T1000 (cell line): ENCODE measurements at regions not wholly inside any gene's neighbourhood (a gene's known extent, or its start where the extent isn't known, plus 50 kb on each side); places are given as distances from the start of the nearest gene placed in this dataset.

Experiments
- DNase-seq: peaks from one replicate; lab custom pipeline; 2025; ENCODE audit warnings: mixed read lengths; lab: John Stamatoyannopoulos, UW

- DNase-seq, result no peak
These were observed 286.3 kb downstream of the CDH26 start for GRCh38 chr20:60244373-60245146.

- DNase-seq, result no peak
These were observed 288.5 kb downstream of the CDH26 start for GRCh38 chr20:60246751-60247150.

GRCh38 chr20:60249436-60249835 lies 291.2 kb downstream of the CDH26 start:
- peak; percentile 28 for DNase-seq

- DNase-seq, result no peak
These were observed 292.0 kb downstream of the CDH26 start for GRCh38 chr20:60250251-60250650.

GRCh38 chr20:60252866-60253265 lies 294.6 kb downstream of the CDH26 start:
- no peak for DNase-seq

GRCh38 chr20:60253471-60253870 lies 295.2 kb downstream of the CDH26 start:
- no peak for DNase-seq

GRCh38 chr20:60254901-60255411 lies 296.7 kb downstream of the CDH26 start:
- no peak for DNase-seq

- DNase-seq, result no peak
These were observed 297.2 kb downstream of the CDH26 start for GRCh38 chr20:60255415-60255814.

- DNase-seq, result no peak
These were observed 297.6 kb downstream of the CDH26 start for GRCh38 chr20:60255866-60256265.

GRCh38 chr20:60256811-60257210 lies 298.6 kb downstream of the CDH26 start:
- DNase-seq, result no peak

- no peak for DNase-seq
These were observed 299.4 kb downstream of the CDH26 start for GRCh38 chr20:60257671-60258070.

GRCh38 chr20:60258255-60258863 lies 300.1 kb downstream of the CDH26 start:
- no peak for DNase-seq

- DNase-seq, result no peak
These were observed 303.1 kb downstream of the CDH26 start for GRCh38 chr20:60261333-60261732.

GRCh38 chr20:60262967-60263603 lies 304.9 kb downstream of the CDH26 start:
- DNase-seq, result no peak

GRCh38 chr20:60263725-60264709 lies 305.8 kb downstream of the CDH26 start:
- DNase-seq, result no peak

- no peak for DNase-seq
These were observed 308.1 kb downstream of the CDH26 start for GRCh38 chr20:60266177-60266823.

- DNase-seq, result no peak
These were observed 310.3 kb downstream of the CDH26 start for GRCh38 chr20:60268491-60268890.

- no peak for DNase-seq
These were observed 311.4 kb downstream of the CDH26 start for GRCh38 chr20:60269573-60270162.

- no peak for DNase-seq
These were observed 312.1 kb downstream of the CDH26 start for GRCh38 chr20:60270341-60270740.

GRCh38 chr20:60271597-60271996 lies 313.4 kb downstream of the CDH26 start:
- no peak for DNase-seq

GRCh38 chr20:60272790-60273189 lies 314.6 kb downstream of the CDH26 start:
- DNase-seq, result no peak
